IPS DF 6.9 (cell line): ENCODE measurements at regions not wholly inside any gene's neighbourhood (a gene's known extent, or its start where the extent isn't known, plus 50 kb on each side); places are given as distances from the start of the nearest gene placed in this dataset.
"Not testable (repeated sequence)": the region's sequence is repeated elsewhere in the genome, so short reads cannot be mapped to it uniquely, and the experiment has no call there.

Experiments used
- DNase-seq: peaks from one replicate; pipeline ENCODE4 v3.0.0-alpha.2; 2013; ENCODE audit warnings: low read depth, low spot score
- H3K27ac ChIP-seq: one replicate; pipeline ENCODE4 v1.5.1; 2013; ENCODE audit warnings: low read length, control low read depth
- H3K27me3 ChIP-seq: 2 replicates; pipeline ENCODE4 v1.6.1; 2013; ENCODE audit warnings: mild to moderate bottlenecking, low read length; ENCODE audit not compliant: control insufficient read depth, insufficient read depth
- H3K36me3 ChIP-seq: 2 replicates; pipeline ENCODE4 v1.6.1; 2013; ENCODE audit warnings: low read length; ENCODE audit not compliant: control insufficient read depth, insufficient read depth
- H3K4me1 ChIP-seq: 2 replicates; pipeline ENCODE4 v1.6.1; 2013; ENCODE audit warnings: low read length; ENCODE audit not compliant: control insufficient read depth, insufficient read depth
- H3K4me3 ChIP-seq: 2 replicates; pipeline ENCODE4 v1.5.1; 2013; ENCODE audit warnings: mild to moderate bottlenecking, low read length
- H3K9me3 ChIP-seq: 2 replicates; pipeline ENCODE4 v1.6.1; 2013; ENCODE audit warnings: low read length, inconsistent platforms; ENCODE audit not compliant: control insufficient read depth, insufficient read depth
- WGBS: extraction: QIAGEN DNeasy Blood & Tissue Kit; methylation state at CpG from one replicate; pipeline ENCODE4 v1.1.7; 2013; ENCODE audit warnings: mixed read lengths, missing lambda C conversion rate; ENCODE audit not compliant: insufficient read length, insufficient coverage; 5-methylcytosine and 5-hydroxymethylcytosine counted together

DNA sequence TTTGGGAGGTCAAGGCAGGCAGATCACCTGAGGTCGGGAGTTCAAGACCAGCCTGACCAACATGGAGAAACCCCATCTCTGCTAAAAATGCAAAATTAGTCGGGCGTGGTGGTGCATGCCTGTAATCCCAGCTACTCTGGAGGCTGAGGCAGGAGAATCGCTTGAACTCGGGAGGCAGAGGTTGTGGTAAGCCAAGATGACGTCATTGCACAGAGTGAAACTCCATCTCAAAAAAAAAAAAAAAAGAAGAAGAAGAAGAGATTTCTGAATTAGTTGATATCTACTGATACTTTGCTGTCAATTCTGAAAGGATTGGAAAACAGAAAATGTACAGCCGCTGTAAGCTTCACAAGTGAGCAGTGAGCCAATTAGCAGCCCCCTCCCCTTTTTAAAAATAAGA is 144.4 kb upstream of the RREB1 start:
- DNase-seq, H3K36me3 ChIP-seq, H3K4me1 ChIP-seq, H3K9me3 ChIP-seq, H3K27me3 ChIP-seq, H3K4me3 ChIP-seq, H3K27ac ChIP-seq: not testable (repeated sequence)
- WGBS, result no CpG with 5 or more reads among the region's 7 CpGs

DNA sequence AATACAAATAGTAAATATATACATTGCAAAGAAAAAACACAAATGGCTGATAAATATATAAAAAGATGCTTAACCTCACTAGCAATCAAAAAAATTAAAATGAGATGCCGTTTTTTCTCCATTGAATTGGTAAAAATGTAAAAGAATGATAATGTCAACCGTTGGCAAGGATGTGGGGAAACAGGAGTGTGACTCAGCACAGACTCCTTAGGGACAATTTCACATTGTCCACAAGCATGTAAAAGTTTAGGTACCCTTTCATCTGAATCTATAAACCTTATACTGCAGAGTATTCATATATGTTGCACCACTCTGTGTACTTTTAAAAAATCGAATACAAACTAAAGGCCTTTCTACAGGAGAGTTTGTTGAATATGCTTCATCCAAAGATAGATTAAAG is 143.1 kb upstream of the RREB1 start:
- no peaks in the 10 kb centered on the region for H3K36me3 ChIP-seq
- no peaks in the 10 kb centered on the region for H3K27me3 ChIP-seq
- no peak for DNase-seq
- H3K9me3 ChIP-seq, result no peaks in the 10 kb centered on the region
- no peaks in the 10 kb centered on the region for H3K4me1 ChIP-seq
- H3K4me3 ChIP-seq, result no peak overlapping the region
- no peak overlapping the region for H3K27ac ChIP-seq
- WGBS, result no CpG with 5 or more reads among the region's 3 CpGs

DNA sequence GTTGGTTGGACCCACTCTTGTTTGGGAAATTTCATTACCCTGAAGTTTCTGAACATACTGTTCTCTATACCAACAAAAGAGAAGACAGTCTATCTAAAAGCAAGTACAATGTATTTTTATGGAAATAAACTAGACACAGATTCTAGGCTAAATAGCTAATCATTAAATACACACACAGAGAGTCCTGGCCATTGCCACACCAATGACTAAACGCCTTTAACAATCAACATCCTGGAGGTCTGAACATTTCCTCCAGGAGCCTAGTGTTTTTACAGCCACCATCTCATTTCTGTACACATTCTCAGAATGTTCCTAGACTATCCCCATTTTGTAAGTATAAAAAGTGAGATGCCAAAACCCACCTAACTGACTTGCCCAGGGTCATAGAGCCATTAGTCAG is 141.6 kb upstream of the RREB1 start:
- Histone ChIP-seq H3K4me3 (no peak overlapping the region), H3K36me3 (no peaks in the 10 kb centered on the region), H3K9me3 (no peaks in the 10 kb centered on the region), H3K27me3 (no peaks in the 10 kb centered on the region), H3K27ac (no peak overlapping the region), H3K4me1 (no peaks in the 10 kb centered on the region)
- WGBS, result no CpG with 5 or more reads among the region's 1 CpG
- no peak for DNase-seq

DNA sequence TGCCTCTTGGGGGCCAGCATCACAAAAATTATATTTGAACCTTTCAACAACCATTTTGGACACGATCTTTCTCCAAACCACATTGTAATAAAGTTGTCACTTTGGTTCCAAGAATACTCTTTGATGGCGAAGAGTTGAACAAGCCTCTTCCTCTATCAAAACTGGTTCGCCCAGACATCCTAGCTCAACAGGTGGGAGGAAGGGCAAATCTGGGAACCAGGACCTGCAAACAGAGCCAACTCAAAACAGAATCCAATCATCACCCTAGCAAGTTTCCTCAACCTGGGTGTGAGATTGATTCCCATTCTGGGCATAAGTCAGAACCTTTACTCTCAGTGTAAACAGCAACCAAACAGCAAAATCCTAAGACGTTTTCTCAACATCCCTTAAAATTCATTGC is 141.2 kb upstream of the RREB1 start:
- DNase-seq, result no peak
- H3K27ac ChIP-seq, result no peak overlapping the region
- no peak overlapping the region for H3K4me3 ChIP-seq
- no peaks in the 10 kb centered on the region for H3K4me1 ChIP-seq
- no peaks in the 10 kb centered on the region for H3K27me3 ChIP-seq
- H3K36me3 ChIP-seq, result no peaks in the 10 kb centered on the region
- H3K9me3 ChIP-seq, result no peaks in the 10 kb centered on the region
- no CpG with 5 or more reads among the region's 4 CpGs for WGBS

DNA sequence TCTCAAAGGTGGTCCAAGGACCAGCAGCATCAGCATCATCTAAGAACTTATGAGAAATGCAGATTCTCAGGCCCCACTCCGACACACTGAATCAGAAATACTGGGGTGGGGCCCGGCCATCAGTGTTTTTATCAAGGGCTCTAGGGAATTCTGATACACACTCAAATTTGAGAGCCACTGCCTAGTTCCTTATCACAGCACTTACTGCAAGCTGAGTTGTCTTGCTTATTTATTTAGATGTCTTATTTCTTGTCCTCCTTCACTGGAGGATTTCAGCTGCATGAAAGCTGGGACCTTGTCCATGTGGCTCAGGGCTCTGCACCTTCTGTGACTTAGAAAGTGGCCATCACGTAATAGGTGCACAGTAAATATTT is 139.4 kb upstream of the RREB1 start:
- Histone ChIP-seq H3K36me3 (no peaks in the 10 kb centered on the region), H3K4me1 (no peaks in the 10 kb centered on the region), H3K27ac (no peak overlapping the region), H3K9me3 (no peaks in the 10 kb centered on the region), H3K4me3 (no peak overlapping the region), H3K27me3 (no peaks in the 10 kb centered on the region)
- DNase-seq, result no peak
- WGBS, result no CpG with 5 or more reads among the region's 3 CpGs

DNA sequence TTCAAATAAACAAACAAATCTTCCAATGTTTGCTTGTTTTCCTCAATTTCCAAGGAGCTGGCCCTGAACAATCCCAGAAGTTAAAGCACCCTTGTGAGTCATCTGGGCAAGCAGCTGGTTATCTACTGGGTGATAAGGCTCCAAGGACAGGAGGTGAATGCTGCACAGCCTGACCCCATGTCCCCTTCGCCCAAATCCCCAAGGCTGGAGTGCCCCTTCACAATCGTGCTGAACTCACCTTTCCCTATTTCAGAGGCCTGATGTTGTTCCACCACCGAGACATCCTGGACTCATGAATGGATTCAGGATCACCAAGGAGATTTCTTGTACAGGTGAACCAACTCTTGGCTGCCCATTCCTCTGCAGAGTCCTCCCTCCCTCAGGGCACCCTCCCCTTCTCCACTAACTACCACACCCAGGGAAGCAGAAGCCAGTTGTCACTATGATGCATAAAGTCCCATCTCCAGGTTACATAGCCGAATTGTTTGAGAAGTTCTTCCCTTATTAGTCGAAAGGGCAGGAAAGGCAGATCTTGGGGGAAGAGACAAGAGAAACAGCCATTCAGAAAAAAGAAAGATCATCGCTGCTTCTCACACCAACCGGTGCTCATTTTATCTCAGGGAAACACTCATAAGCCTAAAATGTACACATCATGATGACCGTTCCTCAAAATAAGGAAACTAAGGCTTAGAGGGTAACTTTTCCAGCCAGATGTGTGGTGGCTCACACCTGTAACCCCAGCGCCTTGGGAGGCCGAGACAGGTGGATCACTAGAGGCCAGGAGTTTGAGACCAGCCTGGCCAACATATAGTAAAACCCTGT is 138.8 kb upstream of the RREB1 start:
- no peak for DNase-seq
- Histone ChIP-seq H3K4me3 (no peak overlapping the region), H3K27me3 (no peaks in the 10 kb centered on the region), H3K36me3 (no peaks in the 10 kb centered on the region), H3K27ac (no peak overlapping the region), H3K4me1 (no peaks in the 10 kb centered on the region), H3K9me3 (no peaks in the 10 kb centered on the region)
- no CpG with 5 or more reads among the region's 10 CpGs for WGBS

DNA sequence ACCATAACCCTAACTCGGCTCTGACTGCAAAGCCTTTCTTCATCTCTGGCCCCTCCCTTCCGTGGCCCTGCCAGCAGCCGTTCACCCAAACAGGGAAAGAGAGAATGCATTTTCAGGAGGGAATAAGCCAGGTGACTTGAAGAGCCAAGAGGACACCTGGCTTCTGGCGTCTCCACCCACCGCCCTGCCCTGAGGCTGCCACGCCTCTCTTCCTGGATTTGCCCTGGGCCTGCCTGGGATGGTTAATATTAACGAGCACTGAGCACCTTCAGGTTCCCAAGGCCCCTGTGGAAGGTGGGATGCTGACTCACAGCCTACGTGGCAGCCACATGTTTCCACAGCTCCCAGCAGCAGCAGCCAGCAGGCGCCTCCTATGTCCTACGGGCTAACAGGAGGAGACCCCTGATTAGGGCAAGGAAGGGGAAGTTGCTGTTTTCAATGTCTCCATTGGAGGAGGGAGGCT is 138.0 kb upstream of the RREB1 start:
- no peaks in the 10 kb centered on the region for H3K4me1 ChIP-seq
- no peaks in the 10 kb centered on the region for H3K9me3 ChIP-seq
- H3K27me3 ChIP-seq, result no peaks in the 10 kb centered on the region
- WGBS, result no CpG with 5 or more reads among the region's 10 CpGs
- no peak overlapping the region for H3K4me3 ChIP-seq
- no peaks in the 10 kb centered on the region for H3K36me3 ChIP-seq
- no peak for DNase-seq
- no peak overlapping the region for H3K27ac ChIP-seq

DNA sequence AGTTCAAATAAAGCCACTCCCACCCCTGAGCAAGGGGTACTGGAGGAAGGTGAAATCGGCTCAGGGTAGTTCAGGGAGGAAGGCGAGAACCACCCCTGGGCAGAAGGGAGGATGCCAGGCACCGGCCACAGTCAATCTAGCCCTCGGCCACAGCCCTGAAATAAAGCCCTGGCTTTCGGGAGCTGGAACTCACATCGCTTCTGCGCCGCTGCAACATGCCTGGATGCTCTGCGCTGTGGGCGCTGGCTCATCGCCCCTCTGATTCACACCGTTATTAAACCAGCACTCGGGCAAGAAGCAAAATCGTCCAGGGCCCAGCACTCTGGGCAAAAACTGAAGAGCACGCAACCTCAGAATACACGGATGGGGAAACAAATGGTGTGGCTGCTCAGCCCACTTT is 136.9 kb upstream of the RREB1 start:
- Histone ChIP-seq H3K27me3 (no peaks in the 10 kb centered on the region), H3K27ac (no peak overlapping the region), H3K36me3 (no peaks in the 10 kb centered on the region), H3K9me3 (no peaks in the 10 kb centered on the region), H3K4me1 (no peaks in the 10 kb centered on the region), H3K4me3 (no peak overlapping the region)
- WGBS, result no CpG with 5 or more reads among the region's 16 CpGs
- DNase-seq, result no peak

DNA sequence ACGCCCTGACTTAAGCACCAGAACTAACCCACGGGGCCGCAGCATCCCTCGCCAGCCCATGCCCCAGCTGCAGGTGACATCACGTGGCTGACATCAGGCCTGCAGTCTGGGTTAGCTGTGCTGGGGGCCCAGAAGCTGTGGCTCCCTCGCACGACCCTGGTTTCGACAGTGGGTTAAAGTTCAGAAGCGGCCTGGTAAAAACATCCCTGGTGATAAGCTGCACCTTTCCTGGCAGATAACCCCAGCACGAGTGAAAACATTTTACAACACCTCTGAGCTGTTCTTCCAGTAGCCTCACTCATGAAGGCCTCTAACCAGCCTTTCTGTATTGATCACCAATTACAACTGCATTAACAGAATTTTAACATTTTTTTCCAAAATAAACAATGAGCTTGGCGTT is 136.4 kb upstream of the RREB1 start:
- H3K9me3 ChIP-seq, result no peaks in the 10 kb centered on the region
- DNase-seq, result no peak
- H3K36me3 ChIP-seq, result no peaks in the 10 kb centered on the region
- no peaks in the 10 kb centered on the region for H3K27me3 ChIP-seq
- WGBS, result no CpG with 5 or more reads among the region's 11 CpGs
- H3K27ac ChIP-seq, result no peak overlapping the region
- H3K4me1 ChIP-seq, result no peaks in the 10 kb centered on the region
- no peak overlapping the region for H3K4me3 ChIP-seq

DNA sequence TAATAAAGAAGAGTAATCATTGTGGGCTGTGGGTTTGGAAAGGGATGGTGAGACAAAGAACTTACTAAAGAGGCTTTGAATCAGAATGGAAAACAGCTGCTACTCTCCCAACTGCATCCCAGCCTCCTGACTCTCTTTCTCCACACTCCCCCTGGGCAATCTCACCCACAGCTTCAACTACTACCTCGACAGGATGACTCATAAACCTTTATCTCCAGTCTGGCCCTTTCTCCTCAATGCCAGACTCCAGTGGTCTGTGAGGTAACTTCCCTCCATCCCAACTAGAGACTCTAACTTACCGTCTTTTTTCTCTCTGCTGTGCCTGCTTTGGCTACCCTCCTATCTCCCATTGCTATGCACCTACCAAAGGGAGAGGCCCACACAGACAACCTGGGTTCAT is 135.3 kb upstream of the RREB1 start:
- no peaks in the 10 kb centered on the region for H3K9me3 ChIP-seq
- no peak for DNase-seq
- no peaks in the 10 kb centered on the region for H3K4me1 ChIP-seq
- H3K27ac ChIP-seq, result no peak overlapping the region
- WGBS, result no CpG with 5 or more reads among the region's 2 CpGs
- H3K4me3 ChIP-seq, result no peak overlapping the region
- H3K36me3 ChIP-seq, result no peaks in the 10 kb centered on the region
- no peaks in the 10 kb centered on the region for H3K27me3 ChIP-seq

DNA sequence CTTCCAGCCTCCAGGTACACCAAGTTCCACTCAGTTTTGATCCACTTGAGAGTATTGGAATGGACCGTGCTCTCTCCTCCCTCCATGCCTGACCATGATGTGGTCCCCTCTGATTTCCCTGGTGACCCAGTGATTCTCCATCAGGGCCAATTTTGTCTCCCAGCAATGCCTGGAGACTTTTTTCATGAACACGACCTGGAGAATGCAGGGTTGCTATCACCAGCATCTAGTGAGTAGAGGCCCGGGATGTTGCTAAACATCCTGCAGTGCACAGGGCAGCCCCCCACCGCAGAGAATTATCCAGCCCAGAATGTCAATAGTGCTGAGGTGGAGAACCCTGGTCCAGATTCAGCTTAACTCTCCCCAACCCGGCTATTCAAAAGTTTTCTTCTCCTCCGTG is 134.0 kb upstream of the RREB1 start:
- WGBS, result no CpG with 5 or more reads among the region's 6 CpGs
- Histone ChIP-seq H3K36me3 (no peaks in the 10 kb centered on the region), H3K9me3 (no peaks in the 10 kb centered on the region), H3K4me1 (no peaks in the 10 kb centered on the region), H3K4me3 (no peak overlapping the region), H3K27ac (no peak overlapping the region), H3K27me3 (no peaks in the 10 kb centered on the region)
- no peak for DNase-seq
